ENCODE measurements at regions not wholly inside any gene's neighbourhood (a gene's known extent, or its start where the extent isn't known, plus 50 kb on each side); places are given as distances from the start of the nearest gene placed in this dataset.

GRCh38 chr2:220280736-220281135 lies 653.3 kb downstream of the SLC4A3 start:
- Mint-ChIP-seq H3K27me3 (no peaks in the 10 kb centered on the region), H3K9me3 (peaks cover 13% of the 10 kb centered on the region), H3K4me1 (no peaks in the 10 kb centered on the region), H3K27ac (ENCODE audit: low read depth) (no peak overlapping the region), H3K4me3 (no peak overlapping the region), H3K36me3 (ENCODE audit: insufficient read depth) (no peaks in the 10 kb centered on the region)
- ATAC-seq (replicated peaks; ENCODE audit: extremely low read depth, poor library complexity, severe bottlenecking) (no peak), DNase-seq (ENCODE audit: low spot score in 2 of 2) (no peak)

- Mint-ChIP-seq H3K4me1 (no peaks in the 10 kb centered on the region), H3K4me3 (no peak overlapping the region), H3K27me3 (no peaks in the 10 kb centered on the region), H3K36me3 (ENCODE audit: insufficient read depth) (no peaks in the 10 kb centered on the region), H3K27ac (ENCODE audit: low read depth) (no peak overlapping the region), H3K9me3 (peaks cover 11% of the 10 kb centered on the region)
- DNase-seq (ENCODE audit: low spot score in 2 of 2): no peak
- ATAC-seq (replicated peaks; ENCODE audit: extremely low read depth, poor library complexity, severe bottlenecking): no peak
Observed at GRCh38 chr2:220281771-220282170, 654.3 kb downstream of the SLC4A3 start.

DNA sequence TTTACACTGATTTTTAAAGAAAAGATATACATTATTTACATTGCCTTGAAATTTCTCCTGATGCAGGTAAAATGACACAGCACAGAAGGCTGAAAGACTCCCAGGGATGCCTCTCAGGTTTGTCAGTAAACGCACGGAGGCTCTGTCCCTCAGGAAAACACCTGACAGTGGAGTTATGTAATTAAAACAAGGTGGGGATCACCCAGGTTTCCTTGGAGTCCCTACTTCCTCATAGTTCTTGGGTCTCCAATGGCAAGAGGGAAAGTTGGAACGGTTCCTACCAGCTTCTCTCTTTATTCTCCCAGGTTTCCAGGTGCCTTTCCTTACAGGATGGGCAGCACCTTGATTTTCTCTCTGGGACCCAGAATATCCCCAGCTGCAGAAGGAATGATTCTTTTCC lies 654.8 kb downstream of the SLC4A3 start:
- H3K9me3 Mint-ChIP-seq: peaks cover 13% of the 10 kb centered on the region
- no peaks in the 10 kb centered on the region for H3K27me3 Mint-ChIP-seq
- no peaks in the 10 kb centered on the region for H3K4me1 Mint-ChIP-seq
- no peaks in the 10 kb centered on the region for H3K36me3 Mint-ChIP-seq (ENCODE audit: insufficient read depth)
- H3K27ac Mint-ChIP-seq (ENCODE audit: low read depth): no peak overlapping the region
- DNase-seq (ENCODE audit: low spot score in 2 of 2): no peak
- no peak overlapping the region for H3K4me3 Mint-ChIP-seq
- ATAC-seq (replicated peaks; ENCODE audit: extremely low read depth, poor library complexity, severe bottlenecking): no peak

DNA sequence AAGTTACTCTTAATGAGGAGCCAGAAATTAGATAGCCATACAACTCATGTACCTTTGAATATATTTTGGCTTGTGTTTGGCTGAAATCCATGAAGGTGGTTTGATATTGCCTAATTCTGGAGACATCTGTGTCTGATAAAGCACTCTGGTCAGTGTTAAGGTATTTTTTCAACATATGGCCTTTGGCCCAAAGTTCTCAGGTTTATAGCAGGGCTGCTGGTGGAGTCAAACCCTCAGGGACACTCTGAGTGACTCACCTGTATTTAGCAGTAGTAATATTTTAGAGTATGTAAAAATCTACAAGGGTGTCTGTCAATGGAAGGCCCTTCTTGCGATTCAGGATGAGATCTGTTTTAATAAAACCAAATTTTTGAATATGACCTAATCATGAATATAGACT lies 666.5 kb downstream of the SLC4A3 start:
- H3K36me3 Mint-ChIP-seq (ENCODE audit: insufficient read depth): no peaks in the 10 kb centered on the region
- no peak for DNase-seq (ENCODE audit: low spot score in 2 of 2)
- peaks cover 6% of the 10 kb centered on the region for H3K9me3 Mint-ChIP-seq
- no peak for ATAC-seq (replicated peaks; ENCODE audit: extremely low read depth, poor library complexity, severe bottlenecking)
- H3K27me3 Mint-ChIP-seq: no peaks in the 10 kb centered on the region
- H3K4me3 Mint-ChIP-seq: no peak overlapping the region
- no peak overlapping the region for H3K27ac Mint-ChIP-seq (ENCODE audit: low read depth)
- no peaks in the 10 kb centered on the region for H3K4me1 Mint-ChIP-seq

GRCh38 chr2:220296174-220296573 lies 668.7 kb downstream of the SLC4A3 start:
- DNase-seq (ENCODE audit: low spot score in 2 of 2): no peak
- no peak for ATAC-seq (replicated peaks; ENCODE audit: extremely low read depth, poor library complexity, severe bottlenecking)
- H3K27me3 Mint-ChIP-seq: no peaks in the 10 kb centered on the region
- no peak overlapping the region for H3K4me3 Mint-ChIP-seq
- no peak overlapping the region for H3K27ac Mint-ChIP-seq (ENCODE audit: low read depth)
- peaks cover 6% of the 10 kb centered on the region for H3K9me3 Mint-ChIP-seq
- H3K4me1 Mint-ChIP-seq: no peaks in the 10 kb centered on the region
- no peaks in the 10 kb centered on the region for H3K36me3 Mint-ChIP-seq (ENCODE audit: insufficient read depth)

DNA sequence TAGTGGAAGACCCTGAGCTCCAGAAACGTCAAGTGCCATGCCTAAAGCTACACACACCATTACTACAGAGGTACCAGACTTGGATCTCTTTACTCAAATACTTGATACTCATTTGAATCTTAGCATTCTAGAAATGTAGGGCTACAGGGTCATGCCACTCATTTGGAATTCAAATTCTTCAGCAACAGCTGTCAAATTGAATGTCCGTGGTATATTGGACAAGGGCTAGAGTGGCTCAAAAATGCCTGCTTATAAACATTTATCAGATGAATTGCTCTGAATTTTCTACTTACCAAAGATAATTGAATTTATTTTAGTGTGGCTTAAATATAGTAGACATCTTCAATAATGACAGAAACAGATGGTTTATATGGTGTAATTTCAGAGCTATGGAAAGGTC lies 669.7 kb downstream of the SLC4A3 start:
- Mint-ChIP-seq H3K4me1 (no peaks in the 10 kb centered on the region), H3K4me3 (no peak overlapping the region), H3K36me3 (ENCODE audit: insufficient read depth) (no peaks in the 10 kb centered on the region), H3K27me3 (no peaks in the 10 kb centered on the region), H3K27ac (ENCODE audit: low read depth) (no peak overlapping the region), H3K9me3 (peaks cover 6% of the 10 kb centered on the region)
- ATAC-seq (replicated peaks; ENCODE audit: extremely low read depth, poor library complexity, severe bottlenecking) (no peak), DNase-seq (ENCODE audit: low spot score in 2 of 2) (no peak)

- no peak for DNase-seq (ENCODE audit: low spot score in 2 of 2)
- no peaks in the 10 kb centered on the region for H3K27me3 Mint-ChIP-seq
- H3K9me3 Mint-ChIP-seq: no peaks in the 10 kb centered on the region
- H3K27ac Mint-ChIP-seq (ENCODE audit: low read depth): no peak overlapping the region
- no peaks in the 10 kb centered on the region for H3K4me1 Mint-ChIP-seq
- H3K36me3 Mint-ChIP-seq (ENCODE audit: insufficient read depth): no peaks in the 10 kb centered on the region
- no peak overlapping the region for H3K4me3 Mint-ChIP-seq
- no peak for ATAC-seq (replicated peaks; ENCODE audit: extremely low read depth, poor library complexity, severe bottlenecking)
Observed at GRCh38 chr2:220300806-220301205, 673.4 kb downstream of the SLC4A3 start.

DNA sequence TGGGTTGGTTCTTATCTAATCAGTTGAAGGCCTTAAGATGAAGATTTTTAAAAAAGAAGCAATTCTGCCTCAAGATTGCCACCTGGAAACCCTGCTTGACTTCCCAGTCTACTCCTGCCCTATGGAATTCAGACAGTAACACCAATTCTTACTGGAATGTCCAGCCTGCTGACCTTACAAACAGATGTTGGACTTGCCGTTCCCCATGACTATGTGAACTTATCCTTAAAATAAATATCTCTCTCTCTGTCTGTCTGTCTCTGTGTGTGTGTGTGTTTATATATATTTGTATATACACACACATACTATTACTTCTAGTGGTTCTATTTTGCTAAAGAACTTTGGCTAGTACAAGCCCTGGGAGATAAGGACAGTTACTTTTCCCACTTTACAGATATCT lies 675.3 kb downstream of the SLC4A3 start:
- Mint-ChIP-seq H3K4me1 (no peaks in the 10 kb centered on the region), H3K4me3 (no peak overlapping the region), H3K27me3 (no peaks in the 10 kb centered on the region), H3K36me3 (ENCODE audit: insufficient read depth) (no peaks in the 10 kb centered on the region), H3K27ac (ENCODE audit: low read depth) (no peak overlapping the region), H3K9me3 (no peaks in the 10 kb centered on the region)
- ATAC-seq (replicated peaks; ENCODE audit: extremely low read depth, poor library complexity, severe bottlenecking): no peak
- DNase-seq (ENCODE audit: low spot score in 2 of 2): no peak

- H3K9me3 Mint-ChIP-seq: no peaks in the 10 kb centered on the region
- H3K36me3 Mint-ChIP-seq (ENCODE audit: insufficient read depth): no peaks in the 10 kb centered on the region
- no peak overlapping the region for H3K4me3 Mint-ChIP-seq
- H3K4me1 Mint-ChIP-seq: no peaks in the 10 kb centered on the region
- DNase-seq (ENCODE audit: low spot score in 2 of 2): no peak
- H3K27me3 Mint-ChIP-seq: no peaks in the 10 kb centered on the region
- H3K27ac Mint-ChIP-seq (ENCODE audit: low read depth): no peak overlapping the region
- no peak for ATAC-seq (replicated peaks; ENCODE audit: extremely low read depth, poor library complexity, severe bottlenecking)
Observed at GRCh38 chr2:220309215-220309614, 681.8 kb downstream of the SLC4A3 start.

DNA sequence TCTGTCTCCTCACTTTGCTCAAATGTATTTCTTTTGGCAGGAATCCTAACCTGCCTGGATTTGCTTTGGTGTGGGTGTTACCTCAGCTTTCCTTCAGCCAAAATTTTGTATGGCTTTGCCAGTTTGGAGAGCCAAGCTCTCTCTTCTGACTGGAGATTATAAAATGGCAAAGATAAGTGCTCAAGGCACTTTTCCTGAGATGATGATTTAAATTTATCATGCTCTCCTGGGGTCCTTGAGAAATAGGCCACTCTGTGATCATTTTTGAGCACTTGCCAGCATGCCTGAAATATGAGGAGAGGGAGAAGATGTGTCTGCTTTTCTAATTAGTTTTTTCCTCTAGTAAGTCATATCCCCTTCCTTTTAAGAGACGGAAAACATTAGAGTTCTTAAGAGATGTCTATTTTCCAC lies 683.0 kb downstream of the SLC4A3 start:
- Mint-ChIP-seq H3K9me3 (no peaks in the 10 kb centered on the region), H3K27me3 (no peaks in the 10 kb centered on the region), H3K4me1 (no peaks in the 10 kb centered on the region), H3K36me3 (ENCODE audit: insufficient read depth) (no peaks in the 10 kb centered on the region), H3K27ac (ENCODE audit: low read depth) (no peak overlapping the region), H3K4me3 (no peak overlapping the region)
- DNase-seq (ENCODE audit: low spot score in 2 of 2) (no peak), ATAC-seq (replicated peaks; ENCODE audit: extremely low read depth, poor library complexity, severe bottlenecking) (no peak)

- no peak overlapping the region for H3K4me3 Mint-ChIP-seq
- H3K4me1 Mint-ChIP-seq: no peaks in the 10 kb centered on the region
- H3K9me3 Mint-ChIP-seq: peaks cover 6% of the 10 kb centered on the region
- no peaks in the 10 kb centered on the region for H3K27me3 Mint-ChIP-seq
- no peak for ATAC-seq (replicated peaks; ENCODE audit: extremely low read depth, poor library complexity, severe bottlenecking)
- DNase-seq (ENCODE audit: low spot score in 2 of 2): no peak
- H3K27ac Mint-ChIP-seq (ENCODE audit: low read depth): no peak overlapping the region
- H3K36me3 Mint-ChIP-seq (ENCODE audit: insufficient read depth): no peaks in the 10 kb centered on the region
Observed at GRCh38 chr2:220315098-220315823, 687.8 kb downstream of the SLC4A3 start.

DNA sequence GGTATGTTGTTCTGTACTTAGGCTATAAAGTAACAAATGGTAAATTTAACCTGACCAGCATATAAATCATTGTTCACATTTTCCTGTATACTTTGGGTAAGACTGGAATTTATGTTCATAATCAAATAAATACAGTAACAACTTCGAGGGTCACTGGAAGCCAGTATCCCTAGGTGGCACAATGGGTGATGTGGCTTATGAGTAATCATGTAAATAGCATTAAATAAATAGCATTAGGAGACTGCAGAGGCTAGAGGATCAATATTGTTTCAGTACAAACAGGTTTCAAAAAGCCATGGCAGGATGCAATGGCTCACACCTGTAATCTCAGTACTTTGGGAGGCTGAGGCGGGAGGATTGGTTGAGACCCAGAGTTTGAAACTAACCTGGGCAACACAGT lies 690.6 kb downstream of the SLC4A3 start:
- H3K27ac Mint-ChIP-seq (ENCODE audit: low read depth): no peak overlapping the region
- H3K27me3 Mint-ChIP-seq: no peaks in the 10 kb centered on the region
- no peaks in the 10 kb centered on the region for H3K4me1 Mint-ChIP-seq
- ATAC-seq (replicated peaks; ENCODE audit: extremely low read depth, poor library complexity, severe bottlenecking): no peak
- H3K36me3 Mint-ChIP-seq (ENCODE audit: insufficient read depth): no peaks in the 10 kb centered on the region
- no peak for DNase-seq (ENCODE audit: low spot score in 2 of 2)
- H3K4me3 Mint-ChIP-seq: no peak overlapping the region
- peaks cover 10% of the 10 kb centered on the region for H3K9me3 Mint-ChIP-seq

- Mint-ChIP-seq H3K4me3 (no peak overlapping the region), H3K9me3 (peaks cover 10% of the 10 kb centered on the region), H3K4me1 (no peaks in the 10 kb centered on the region), H3K27me3 (no peaks in the 10 kb centered on the region), H3K36me3 (ENCODE audit: insufficient read depth) (no peaks in the 10 kb centered on the region), H3K27ac (ENCODE audit: low read depth) (no peak overlapping the region)
- ATAC-seq (replicated peaks; ENCODE audit: extremely low read depth, poor library complexity, severe bottlenecking) (no peak), DNase-seq (ENCODE audit: low spot score in 2 of 2) (no peak)
Observed at GRCh38 chr2:220318508-220318907, 691.1 kb downstream of the SLC4A3 start.

Data from central memory CD8-positive, alpha-beta T cell (primary cell).